ENCODE measurements at regions not wholly inside any gene's neighbourhood (a gene's known extent, or its start where the extent isn't known, plus 50 kb on each side); places are given as distances from the start of the nearest gene placed in this dataset.

- DNase-seq = no peak
- no peaks in the 10 kb centered on the region for H3K36me3 ChIP-seq
- intact Hi-C loops (cut with DNase I; ENCODE audit: low total_unique reads) = no loop called here
- no peaks in the 10 kb centered on the region for H3K4me1 ChIP-seq
- H3K4me3 ChIP-seq = no peak overlapping the region
- TF ChIP-seq CTCF (IDR thresholded peaks at IDR 0.05) = no peak
- H3K9me3 ChIP-seq = no peaks in the 10 kb centered on the region
- no peak overlapping the region for H3K27ac ChIP-seq
- H3K27me3 ChIP-seq = no peaks in the 10 kb centered on the region
These were observed 1746.4 kb downstream of the EFNA5 start for GRCh38 chr5:105924366-105924765.

- no peak for TF ChIP-seq CTCF (IDR thresholded peaks at IDR 0.05)
- no peaks in the 10 kb centered on the region for H3K27me3 ChIP-seq
- intact Hi-C loops (cut with DNase I; ENCODE audit: low total_unique reads) = no loop called here
- no peaks in the 10 kb centered on the region for H3K4me1 ChIP-seq
- H3K9me3 ChIP-seq = no peaks in the 10 kb centered on the region
- DNase-seq = no peak
- no peak overlapping the region for H3K4me3 ChIP-seq
- H3K27ac ChIP-seq = no peak overlapping the region
- no peaks in the 10 kb centered on the region for H3K36me3 ChIP-seq
These were observed 1748.2 kb downstream of the EFNA5 start for GRCh38 chr5:105922574-105922973.

- intact Hi-C loops (cut with DNase I; ENCODE audit: low total_unique reads) = no loop called here
- H3K27me3 ChIP-seq = no peaks in the 10 kb centered on the region
These were observed 1748.7 kb downstream of the EFNA5 start for GRCh38 chr5:105922080-105922479.

GRCh38 chr5:105917189-105917588, 1753.5 kb downstream of the EFNA5 start:
- no peak for DNase-seq
- no peaks in the 10 kb centered on the region for H3K27me3 ChIP-seq
- intact Hi-C loops (cut with DNase I; ENCODE audit: low total_unique reads) = loop anchor here (5.0 kb wide), 1 partner anchor 375 kb away; no protein-coding TSS in a partner anchor
- no peak overlapping the region for H3K27ac ChIP-seq
- no peaks in the 10 kb centered on the region for H3K9me3 ChIP-seq
- H3K4me3 ChIP-seq = no peak overlapping the region
- TF ChIP-seq CTCF (IDR thresholded peaks at IDR 0.05) = no peak
- H3K4me1 ChIP-seq = no peaks in the 10 kb centered on the region
- no peaks in the 10 kb centered on the region for H3K36me3 ChIP-seq

More at GRCh38 chr5:105922080-105922479, 1748.7 kb downstream of the EFNA5 start:
- DNase-seq = no peak
- no peak overlapping the region for H3K4me3 ChIP-seq
- H3K27ac ChIP-seq = no peak overlapping the region
- H3K4me1 ChIP-seq = no peaks in the 10 kb centered on the region
- no peaks in the 10 kb centered on the region for H3K9me3 ChIP-seq
- H3K36me3 ChIP-seq = no peaks in the 10 kb centered on the region
- TF ChIP-seq CTCF (IDR thresholded peaks at IDR 0.05) = no peak

- no peak overlapping the region for H3K4me3 ChIP-seq
- no peak for TF ChIP-seq CTCF (IDR thresholded peaks at IDR 0.05)
- H3K9me3 ChIP-seq = no peaks in the 10 kb centered on the region
- H3K4me1 ChIP-seq = no peaks in the 10 kb centered on the region
- no peaks in the 10 kb centered on the region for H3K27me3 ChIP-seq
- intact Hi-C loops (cut with DNase I; ENCODE audit: low total_unique reads) = no loop called here
- no peak overlapping the region for H3K27ac ChIP-seq
- H3K36me3 ChIP-seq = no peaks in the 10 kb centered on the region
- DNase-seq = no peak
These were observed 1763.7 kb downstream of the EFNA5 start for GRCh38 chr5:105907016-105907415.

- H3K9me3 ChIP-seq = no peaks in the 10 kb centered on the region
- no peaks in the 10 kb centered on the region for H3K27me3 ChIP-seq
- no peak for TF ChIP-seq CTCF (IDR thresholded peaks at IDR 0.05)
- DNase-seq = no peak
- no peak overlapping the region for H3K4me3 ChIP-seq
- no peaks in the 10 kb centered on the region for H3K4me1 ChIP-seq
- intact Hi-C loops (cut with DNase I; ENCODE audit: low total_unique reads) = no loop called here
- no peak overlapping the region for H3K27ac ChIP-seq
- no peaks in the 10 kb centered on the region for H3K36me3 ChIP-seq
These were observed 1765.3 kb downstream of the EFNA5 start for GRCh38 chr5:105905392-105905791.
